ENCODE measurements at regions not wholly inside any gene's neighbourhood (a gene's known extent, or its start where the extent isn't known, plus 50 kb on each side); places are given as distances from the start of the nearest gene placed in this dataset.

DNA sequence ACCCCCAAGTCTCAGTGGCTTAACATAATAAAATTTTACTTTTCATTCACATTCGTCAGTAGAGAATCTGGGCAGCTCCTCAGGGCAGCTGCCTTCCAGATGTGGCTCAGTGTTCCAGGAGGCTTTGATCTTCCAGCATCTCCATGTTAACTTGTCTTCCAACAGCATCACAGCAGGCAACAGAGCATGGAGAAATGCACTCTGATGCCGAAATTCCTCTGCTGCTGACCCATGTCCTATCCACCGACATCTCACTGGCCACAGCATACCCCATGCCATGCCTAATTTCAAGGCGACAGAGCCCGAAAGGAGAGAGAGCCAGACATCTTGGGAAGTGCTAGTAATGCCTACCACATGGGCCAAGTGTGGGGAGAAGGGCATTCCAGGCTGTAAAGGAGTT lies 64.9 kb upstream of the MEDAG start:
- ChIA-PET POLR2A (no interaction called here), CTCF (no interaction called here), SMC1A (ENCODE audit: uncharacterized antibody, unreplicated experiment) (no interaction called here), RAD21 (ENCODE audit: unreplicated experiment) (no interaction called here)
- H3K4me1 ChIP-seq (ENCODE audit: control insufficient read depth, insufficient read depth, low read length) = peaks cover 10% of the 10 kb centered on the region
- 65% methylated on average over 5 of the region's 5 CpGs for WGBS (ENCODE audit: insufficient coverage, insufficient replicate concordance, low lambda C conversion rate, missing lambda C conversion rate)
- no peaks in the 10 kb centered on the region for H3K36me3 ChIP-seq (ENCODE audit: control insufficient read depth in 2 of 2, insufficient read depth in 2 of 2, low read length in 1 of 2)
- no peak overlapping the region for H3K4me3 ChIP-seq
- H2AFZ ChIP-seq (ENCODE audit: control insufficient read depth, low read depth, low read length) = no peak overlapping the region
- no peaks in the 10 kb centered on the region for H3K79me2 ChIP-seq (ENCODE audit: control insufficient read depth, insufficient read depth, low read length)
- no peak for FAIRE-seq
- in situ Hi-C loops (cut with MboI) (no loop called here), intact Hi-C loops (cut with micrococcal nuclease; ENCODE audit: unreplicated experiment) (no loop called here)
- no peak overlapping the region for H3K27ac ChIP-seq (ENCODE audit: control insufficient read depth, insufficient read depth)
- H3K9ac ChIP-seq (ENCODE audit: control insufficient read depth, insufficient read depth, low read length) = no peak overlapping the region
- H3K27me3 ChIP-seq (replicated peaks in 1 of 2; ENCODE audit: control insufficient read depth in 2 of 2, insufficient read depth in 2 of 2, low read length in 1 of 2) = peaks cover 0 to 1% of the 10 kb centered on the region in 2 experiments; a peak in 1 of 4 replicates
- no peak for TF ChIP-seq ASH2L (IDR thresholded peaks at IDR 0.05; ENCODE audit: borderline replicate concordance, low read depth)
- TF ChIP-seq, protein P1, sequence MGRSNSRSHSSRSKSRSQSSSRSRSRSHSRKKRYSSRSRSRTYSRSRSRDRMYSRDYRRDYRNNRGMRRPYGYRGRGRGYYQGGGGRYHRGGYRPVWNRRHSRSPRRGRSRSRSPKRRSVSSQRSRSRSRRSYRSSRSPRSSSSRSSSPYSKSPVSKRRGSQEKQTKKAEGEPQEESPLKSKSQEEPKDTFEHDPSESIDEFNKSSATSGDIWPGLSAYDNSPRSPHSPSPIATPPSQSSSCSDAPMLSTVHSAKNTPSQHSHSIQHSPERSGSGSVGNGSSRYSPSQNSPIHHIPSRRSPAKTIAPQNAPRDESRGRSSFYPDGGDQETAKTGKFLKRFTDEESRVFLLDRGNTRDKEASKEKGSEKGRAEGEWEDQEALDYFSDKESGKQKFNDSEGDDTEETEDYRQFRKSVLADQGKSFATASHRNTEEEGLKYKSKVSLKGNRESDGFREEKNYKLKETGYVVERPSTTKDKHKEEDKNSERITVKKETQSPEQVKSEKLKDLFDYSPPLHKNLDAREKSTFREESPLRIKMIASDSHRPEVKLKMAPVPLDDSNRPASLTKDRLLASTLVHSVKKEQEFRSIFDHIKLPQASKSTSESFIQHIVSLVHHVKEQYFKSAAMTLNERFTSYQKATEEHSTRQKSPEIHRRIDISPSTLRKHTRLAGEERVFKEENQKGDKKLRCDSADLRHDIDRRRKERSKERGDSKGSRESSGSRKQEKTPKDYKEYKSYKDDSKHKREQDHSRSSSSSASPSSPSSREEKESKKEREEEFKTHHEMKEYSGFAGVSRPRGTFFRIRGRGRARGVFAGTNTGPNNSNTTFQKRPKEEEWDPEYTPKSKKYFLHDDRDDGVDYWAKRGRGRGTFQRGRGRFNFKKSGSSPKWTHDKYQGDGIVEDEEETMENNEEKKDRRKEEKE (IDR thresholded peaks at IDR 0.05) = no peak
- TF ChIP-seq, protein P2, sequence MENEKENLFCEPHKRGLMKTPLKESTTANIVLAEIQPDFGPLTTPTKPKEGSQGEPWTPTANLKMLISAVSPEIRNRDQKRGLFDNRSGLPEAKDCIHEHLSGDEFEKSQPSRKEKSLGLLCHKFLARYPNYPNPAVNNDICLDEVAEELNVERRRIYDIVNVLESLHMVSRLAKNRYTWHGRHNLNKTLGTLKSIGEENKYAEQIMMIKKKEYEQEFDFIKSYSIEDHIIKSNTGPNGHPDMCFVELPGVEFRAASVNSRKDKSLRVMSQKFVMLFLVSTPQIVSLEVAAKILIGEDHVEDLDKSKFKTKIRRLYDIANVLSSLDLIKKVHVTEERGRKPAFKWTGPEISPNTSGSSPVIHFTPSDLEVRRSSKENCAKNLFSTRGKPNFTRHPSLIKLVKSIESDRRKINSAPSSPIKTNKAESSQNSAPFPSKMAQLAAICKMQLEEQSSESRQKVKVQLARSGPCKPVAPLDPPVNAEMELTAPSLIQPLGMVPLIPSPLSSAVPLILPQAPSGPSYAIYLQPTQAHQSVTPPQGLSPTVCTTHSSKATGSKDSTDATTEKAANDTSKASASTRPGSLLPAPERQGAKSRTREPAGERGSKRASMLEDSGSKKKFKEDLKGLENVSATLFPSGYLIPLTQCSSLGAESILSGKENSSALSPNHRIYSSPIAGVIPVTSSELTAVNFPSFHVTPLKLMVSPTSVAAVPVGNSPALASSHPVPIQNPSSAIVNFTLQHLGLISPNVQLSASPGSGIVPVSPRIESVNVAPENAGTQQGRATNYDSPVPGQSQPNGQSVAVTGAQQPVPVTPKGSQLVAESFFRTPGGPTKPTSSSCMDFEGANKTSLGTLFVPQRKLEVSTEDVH (IDR thresholded peaks at IDR 0.05; ENCODE audit: low read depth, partially characterized antibody) = no peak
- no peak for TF ChIP-seq MTA2 (IDR thresholded peaks at IDR 0.05; ENCODE audit: low read depth)
- TF ChIP-seq, protein P3, sequence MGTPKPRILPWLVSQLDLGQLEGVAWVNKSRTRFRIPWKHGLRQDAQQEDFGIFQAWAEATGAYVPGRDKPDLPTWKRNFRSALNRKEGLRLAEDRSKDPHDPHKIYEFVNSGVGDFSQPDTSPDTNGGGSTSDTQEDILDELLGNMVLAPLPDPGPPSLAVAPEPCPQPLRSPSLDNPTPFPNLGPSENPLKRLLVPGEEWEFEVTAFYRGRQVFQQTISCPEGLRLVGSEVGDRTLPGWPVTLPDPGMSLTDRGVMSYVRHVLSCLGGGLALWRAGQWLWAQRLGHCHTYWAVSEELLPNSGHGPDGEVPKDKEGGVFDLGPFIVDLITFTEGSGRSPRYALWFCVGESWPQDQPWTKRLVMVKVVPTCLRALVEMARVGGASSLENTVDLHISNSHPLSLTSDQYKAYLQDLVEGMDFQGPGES (IDR thresholded peaks at IDR 0.05) = no peak
- TF ChIP-seq TCF3 (IDR thresholded peaks at IDR 0.05; ENCODE audit: borderline replicate concordance, insufficient read depth, low read depth, low read length) = no peak
- no peak for TF ChIP-seq MTA3 (IDR thresholded peaks at IDR 0.05; ENCODE audit: borderline replicate concordance, low read length)
- TF ChIP-seq, protein P4, sequence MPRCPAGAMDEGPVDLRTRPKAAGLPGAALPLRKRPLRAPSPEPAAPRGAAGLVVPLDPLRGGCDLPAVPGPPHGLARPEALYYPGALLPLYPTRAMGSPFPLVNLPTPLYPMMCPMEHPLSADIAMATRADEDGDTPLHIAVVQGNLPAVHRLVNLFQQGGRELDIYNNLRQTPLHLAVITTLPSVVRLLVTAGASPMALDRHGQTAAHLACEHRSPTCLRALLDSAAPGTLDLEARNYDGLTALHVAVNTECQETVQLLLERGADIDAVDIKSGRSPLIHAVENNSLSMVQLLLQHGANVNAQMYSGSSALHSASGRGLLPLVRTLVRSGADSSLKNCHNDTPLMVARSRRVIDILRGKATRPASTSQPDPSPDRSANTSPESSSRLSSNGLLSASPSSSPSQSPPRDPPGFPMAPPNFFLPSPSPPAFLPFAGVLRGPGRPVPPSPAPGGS (IDR thresholded peaks at IDR 0.05; ENCODE audit: borderline replicate concordance, insufficient read depth, low read depth, low read length, poor library complexity, severe bottlenecking) = no peak
- TF ChIP-seq EED (IDR thresholded peaks at IDR 0.05; ENCODE audit: low read depth) = no peak
- no peaks in the 10 kb centered on the region; the same call in 2 of the 3 replicates for H3K9me3 ChIP-seq (replicated peaks; ENCODE audit: control insufficient read depth, insufficient read depth, low read length)
- BruUV-seq (replicated peaks) = no TSS peak
- no peak for DNase-seq (ENCODE audit: low read depth, low spot score)
- no peaks in the 10 kb centered on the region for H4K20me1 ChIP-seq (ENCODE audit: control insufficient read depth, insufficient read depth)
- no peak for ATAC-seq
- no peak overlapping the region for H3K4me2 ChIP-seq (ENCODE audit: control insufficient read depth, insufficient read depth)

Measured in GM12878 (cell line).